Calu3 (cell line): ENCODE measurements at regions not wholly inside any gene's neighbourhood (a gene's known extent, or its start where the extent isn't known, plus 50 kb on each side); places are given as distances from the start of the nearest gene placed in this dataset.

Source experiments
- BruUV-seq: library from RNA; stranded (reverse); fragments of 400-500 nt; replicated peaks from 2 replicates; lab custom pipeline; 2021; lab: Mats Ljungman, UMichigan
- CTCF ChIA-PET: fragments of 300-600 bp; sonication (Branson Sonifier 250); formaldehyde crosslinking; loops from one replicate; lab custom pipeline; 2022; ENCODE audit warnings: antibody characterized with exemption; lab: Charles Lee
- DNase-seq: peaks from one replicate; pipeline ENCODE4 v3.0.0; 2022
- H3K27ac Mint-ChIP-seq: one replicate; pipeline ENCODE4 v1.8.0; 2022; ENCODE audit warnings: mixed read lengths; ENCODE audit not compliant: unreplicated experiment
- H3K27me3 Mint-ChIP-seq: one replicate; pipeline ENCODE4 v1.8.0; 2022; ENCODE audit warnings: mixed read lengths; ENCODE audit not compliant: unreplicated experiment
- H3K36me3 Mint-ChIP-seq: one replicate; pipeline ENCODE4 v1.8.0; 2022; ENCODE audit warnings: mild to moderate bottlenecking, moderate library complexity, mixed read lengths; ENCODE audit not compliant: insufficient read depth, unreplicated experiment
- H3K4me1 Mint-ChIP-seq: one replicate; pipeline ENCODE4 v1.8.0; 2022; ENCODE audit warnings: mild to moderate bottlenecking, low read depth, mixed read lengths; ENCODE audit not compliant: unreplicated experiment
- H3K4me3 Mint-ChIP-seq: one replicate; pipeline ENCODE4 v1.8.0; 2022; ENCODE audit warnings: mild to moderate bottlenecking, low read depth, moderate library complexity, mixed read lengths; ENCODE audit not compliant: unreplicated experiment
- H3K9me3 Mint-ChIP-seq: one replicate; pipeline ENCODE4 v1.8.0; 2022; ENCODE audit warnings: low read depth, mixed read lengths; ENCODE audit not compliant: unreplicated experiment
- intact Hi-C: fragments of 100-400 bp; cut with micrococcal nuclease; formaldehyde crosslinking; loops from one replicate; pipeline ENCODE4 v1.10.0; 2022; ENCODE audit not compliant: unreplicated experiment
- TF ChIP-seq, protein P1 (sequence below): fragments of 200-600 bp; IDR thresholded peaks from one replicate; pipeline ENCODE4 v1.8.0; 2022; ENCODE audit warnings: antibody characterized with exemption; ENCODE audit not compliant: unreplicated experiment

- peaks cover 2% of the 10 kb centered on the region for H3K9me3 Mint-ChIP-seq
- DNase-seq: no peak
- BruUV-seq: no TSS peak
Measured at GRCh38 chr14:48349689-48350088, 674.3 kb upstream of the MDGA2 start.

DNA sequence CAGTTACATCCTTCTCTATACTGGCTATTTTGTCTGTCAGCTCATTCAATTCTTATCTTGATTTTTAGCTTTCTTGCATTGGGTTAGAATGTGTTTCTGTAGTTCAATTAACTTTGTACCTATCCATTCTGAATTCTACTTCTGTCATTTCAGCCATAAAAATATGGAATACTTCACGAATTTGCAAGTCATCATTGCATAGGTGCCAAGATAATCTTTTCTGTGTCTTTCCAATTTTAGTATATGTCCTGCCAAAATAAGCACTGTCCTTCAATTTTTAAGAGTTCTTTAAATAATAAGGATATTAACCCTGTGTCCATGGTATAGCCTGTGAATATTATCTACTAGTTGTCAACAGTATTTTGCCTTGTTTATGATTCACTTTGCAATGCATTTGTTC, 665.7 kb upstream of the MDGA2 start:
- Mint-ChIP-seq H3K9me3 (peaks cover 18% of the 10 kb centered on the region), H3K4me1 (no peaks in the 10 kb centered on the region), H3K36me3 (no peaks in the 10 kb centered on the region), H3K27ac (no peak overlapping the region), H3K27me3 (no peaks in the 10 kb centered on the region), H3K4me3 (no peak overlapping the region)
- TF ChIP-seq, protein P1, sequence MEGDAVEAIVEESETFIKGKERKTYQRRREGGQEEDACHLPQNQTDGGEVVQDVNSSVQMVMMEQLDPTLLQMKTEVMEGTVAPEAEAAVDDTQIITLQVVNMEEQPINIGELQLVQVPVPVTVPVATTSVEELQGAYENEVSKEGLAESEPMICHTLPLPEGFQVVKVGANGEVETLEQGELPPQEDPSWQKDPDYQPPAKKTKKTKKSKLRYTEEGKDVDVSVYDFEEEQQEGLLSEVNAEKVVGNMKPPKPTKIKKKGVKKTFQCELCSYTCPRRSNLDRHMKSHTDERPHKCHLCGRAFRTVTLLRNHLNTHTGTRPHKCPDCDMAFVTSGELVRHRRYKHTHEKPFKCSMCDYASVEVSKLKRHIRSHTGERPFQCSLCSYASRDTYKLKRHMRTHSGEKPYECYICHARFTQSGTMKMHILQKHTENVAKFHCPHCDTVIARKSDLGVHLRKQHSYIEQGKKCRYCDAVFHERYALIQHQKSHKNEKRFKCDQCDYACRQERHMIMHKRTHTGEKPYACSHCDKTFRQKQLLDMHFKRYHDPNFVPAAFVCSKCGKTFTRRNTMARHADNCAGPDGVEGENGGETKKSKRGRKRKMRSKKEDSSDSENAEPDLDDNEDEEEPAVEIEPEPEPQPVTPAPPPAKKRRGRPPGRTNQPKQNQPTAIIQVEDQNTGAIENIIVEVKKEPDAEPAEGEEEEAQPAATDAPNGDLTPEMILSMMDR: no peak
- CTCF ChIA-PET: no interaction called here
- no TSS peak for BruUV-seq
- no peak for DNase-seq
- intact Hi-C loops: no loop called here

More at GRCh38 chr14:48349689-48350088, 674.3 kb upstream of the MDGA2 start:
- Mint-ChIP-seq H3K4me1 (no peaks in the 10 kb centered on the region), H3K27ac (no peak overlapping the region), H3K36me3 (no peaks in the 10 kb centered on the region), H3K27me3 (no peaks in the 10 kb centered on the region), H3K4me3 (no peak overlapping the region)
- TF ChIP-seq, protein P1: no peak
- CTCF ChIA-PET: no interaction called here
- intact Hi-C loops: no loop called here

DNA sequence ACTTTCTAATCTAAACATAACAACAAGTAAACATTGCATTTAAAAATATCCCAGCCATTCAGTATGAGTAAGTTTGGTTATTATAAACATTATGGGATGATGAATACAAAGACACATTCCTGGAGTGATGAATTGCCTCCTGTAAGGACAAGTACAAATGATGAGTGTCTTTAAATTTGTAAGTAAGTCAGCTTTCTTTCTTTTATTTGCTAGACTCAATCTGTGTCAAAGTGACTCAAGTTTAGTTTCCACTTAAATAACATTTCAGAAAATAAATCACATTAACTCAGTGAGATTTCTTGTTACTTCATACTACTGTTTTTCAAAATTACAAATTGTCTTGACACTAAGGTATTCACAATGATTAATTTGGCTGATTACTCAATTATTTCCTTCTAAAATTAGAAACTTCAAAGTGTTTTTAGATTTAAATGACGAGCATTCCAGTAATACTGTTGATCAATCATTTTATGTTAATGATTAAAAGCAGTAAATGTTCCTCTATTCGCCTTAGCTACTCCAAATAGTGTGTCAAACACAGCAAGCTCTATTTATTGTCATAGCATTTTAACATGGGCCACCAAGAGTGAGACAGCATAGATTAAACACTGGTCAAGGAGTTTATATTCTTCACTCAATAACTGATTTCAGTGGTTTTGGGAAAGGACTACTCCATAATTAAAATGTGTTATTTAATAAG, 658.0 kb upstream of the MDGA2 start:
- no TSS peak for BruUV-seq
- H3K9me3 Mint-ChIP-seq: peaks cover 21% of the 10 kb centered on the region

GRCh38 chr14:48331421-48331820, 656.0 kb upstream of the MDGA2 start:
- Mint-ChIP-seq H3K4me3 (no peak overlapping the region), H3K9me3 (peaks cover 16% of the 10 kb centered on the region), H3K27ac (no peak overlapping the region), H3K4me1 (no peaks in the 10 kb centered on the region), H3K27me3 (no peaks in the 10 kb centered on the region), H3K36me3 (no peaks in the 10 kb centered on the region)
- CTCF ChIA-PET: no interaction called here
- DNase-seq: no peak
- no TSS peak for BruUV-seq
- intact Hi-C loops: no loop called here
- TF ChIP-seq, protein P1: no peak

More for the DNA sequence above, 658.0 kb upstream of the MDGA2 start:
- H3K27me3 Mint-ChIP-seq: no peaks in the 10 kb centered on the region
- CTCF ChIA-PET: no interaction called here
- no peak overlapping the region for H3K27ac Mint-ChIP-seq
- no peaks in the 10 kb centered on the region for H3K4me1 Mint-ChIP-seq
- intact Hi-C loops: no loop called here
- no peaks in the 10 kb centered on the region for H3K36me3 Mint-ChIP-seq
- H3K4me3 Mint-ChIP-seq: no peak overlapping the region
- TF ChIP-seq, protein P1: no peak
- DNase-seq: no peak
